Hepatocyte (in vitro differentiated cells): ENCODE measurements at regions not wholly inside any gene's neighbourhood (a gene's known extent, or its start where the extent isn't known, plus 50 kb on each side); places are given as distances from the start of the nearest gene placed in this dataset.

Experiments
- EZH2 ChIP-seq: fragments of 200-600 bp; sonication (generic); IDR thresholded peaks from 2 replicates; pipeline ENCODE4 v1.6.1; 2016; ENCODE audit warnings: antibody characterized with exemption, mild to moderate bottlenecking, borderline replicate concordance
- EZH2phosphoT487 ChIP-seq: fragments of 200-600 bp; sonication (generic); IDR thresholded peaks from one replicate; pipeline ENCODE4 v1.6.1; 2018; ENCODE audit warnings: antibody characterized with exemption, mild to moderate bottlenecking, low read depth, moderate library complexity; ENCODE audit not compliant: unreplicated experiment, severe bottlenecking
- TF ChIP-seq, protein P1 (sequence below): fragments of 200-600 bp; sonication (generic); IDR thresholded peaks from 2 replicates; pipeline ENCODE4 v1.5.1; 2016; ENCODE audit warnings: antibody characterized with exemption, mild to moderate bottlenecking; ENCODE audit not compliant: poor library complexity

DNA sequence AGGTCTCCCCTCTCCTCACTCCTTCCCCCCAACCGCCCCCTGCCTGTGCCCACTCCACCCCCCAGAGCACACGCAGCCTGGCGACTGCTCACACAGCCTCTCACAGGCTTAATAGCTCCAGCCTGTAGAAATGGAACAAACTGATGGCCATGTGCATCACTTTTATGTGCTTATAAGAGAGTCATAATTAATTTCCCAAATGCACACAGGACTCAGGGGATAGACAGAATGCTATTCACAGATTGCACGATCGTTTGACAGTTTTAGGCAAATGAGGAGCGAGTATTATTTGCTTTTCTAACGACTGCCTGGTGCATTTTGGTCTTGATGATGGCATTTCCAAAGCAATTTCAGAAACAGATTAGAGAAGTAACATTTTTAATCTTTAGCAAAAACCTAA is 97.7 kb upstream of the VSTM2B start:
- TF ChIP-seq, protein P1, sequence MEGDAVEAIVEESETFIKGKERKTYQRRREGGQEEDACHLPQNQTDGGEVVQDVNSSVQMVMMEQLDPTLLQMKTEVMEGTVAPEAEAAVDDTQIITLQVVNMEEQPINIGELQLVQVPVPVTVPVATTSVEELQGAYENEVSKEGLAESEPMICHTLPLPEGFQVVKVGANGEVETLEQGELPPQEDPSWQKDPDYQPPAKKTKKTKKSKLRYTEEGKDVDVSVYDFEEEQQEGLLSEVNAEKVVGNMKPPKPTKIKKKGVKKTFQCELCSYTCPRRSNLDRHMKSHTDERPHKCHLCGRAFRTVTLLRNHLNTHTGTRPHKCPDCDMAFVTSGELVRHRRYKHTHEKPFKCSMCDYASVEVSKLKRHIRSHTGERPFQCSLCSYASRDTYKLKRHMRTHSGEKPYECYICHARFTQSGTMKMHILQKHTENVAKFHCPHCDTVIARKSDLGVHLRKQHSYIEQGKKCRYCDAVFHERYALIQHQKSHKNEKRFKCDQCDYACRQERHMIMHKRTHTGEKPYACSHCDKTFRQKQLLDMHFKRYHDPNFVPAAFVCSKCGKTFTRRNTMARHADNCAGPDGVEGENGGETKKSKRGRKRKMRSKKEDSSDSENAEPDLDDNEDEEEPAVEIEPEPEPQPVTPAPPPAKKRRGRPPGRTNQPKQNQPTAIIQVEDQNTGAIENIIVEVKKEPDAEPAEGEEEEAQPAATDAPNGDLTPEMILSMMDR, result no peak
- TF ChIP-seq EZH2 (no peak), EZH2phosphoT487 (no peak)
